Right lobe of liver (tissue), 6 donors: ENCODE measurements at regions not wholly inside any gene's neighbourhood (a gene's known extent, or its start where the extent isn't known, plus 50 kb on each side); places are given as distances from the start of the nearest gene placed in this dataset.

Experiments
- ATAC-seq, 4 donors: fragments of 200-7000 bp; cut with Tn5 transposase; one replicate each; pipeline ENCODE4 v1.9.1; 2020; ENCODE audit warnings: mild to moderate bottlenecking in 4 of 4, moderate library complexity in 4 of 4
- DNase-seq, 3 donors: peaks; one replicate each; pipeline ENCODE4 v3.0.0-alpha.2; 2020
- H3K27ac ChIP-seq, 3 donors: fragments of 200-600 bp; one replicate each; pipeline ENCODE4 v1.8.0; 2022
- H3K27me3 ChIP-seq, 2 donors: fragments of 200-600 bp; one replicate each; pipeline ENCODE4 v1.8.0; 2022
- H3K36me3 ChIP-seq, 4 donors: fragments of 200-600 bp; sonication (generic) in 1 of 4; one replicate each; pipeline versions ENCODE4 v1.5.1 to v1.8.0; 2017 to 2022; ENCODE audit warnings: control low read depth in 1 of 4
- H3K4me1 ChIP-seq, 4 donors: fragments of 200-600 bp; sonication (generic) in 1 of 4; one replicate each; pipeline versions ENCODE4 v1.5.1 to v1.8.0; 2017 to 2022; ENCODE audit warnings: control low read depth in 1 of 4
- H3K4me3 ChIP-seq, 3 donors: fragments of 200-600 bp; one replicate each; pipeline ENCODE4 v1.8.0; 2022
- H3K9me3 ChIP-seq, 4 donors: fragments of 200-600 bp; sonication (generic) in 1 of 4; one replicate each; pipeline versions ENCODE4 v1.5.1 to v1.8.0; 2017 to 2022; ENCODE audit warnings: control low read depth in 1 of 4
- POLR2A ChIP-seq: fragments of 450-650 bp; IDR thresholded peaks from one replicate; pipeline ENCODE4 v1.6.1; 2017; ENCODE audit warnings: antibody characterized with exemption, mild to moderate bottlenecking
- WGBS: methylation state at CpG from one replicate; pipeline ENCODE4 v1.1.6; 2018; ENCODE audit warnings: low coverage, low lambda C conversion rate; ENCODE audit not compliant: insufficient coverage; ENCODE audit errors: missing lambda C conversion rate; 5-methylcytosine and 5-hydroxymethylcytosine counted together
- intact Hi-C, 2 donors: fragments of 100-400 bp; cut with DNase I; formaldehyde crosslinking; loops; one replicate each; pipeline versions ENCODE4 v1.11.2 to v1.14.1; 2022
- TF ChIP-seq, protein P1 (sequence below), 4 donors: fragments of 200-600 bp in 3 of 4; fragments of 450-650 bp in 1 of 4; IDR thresholded peaks; one replicate each; pipeline versions ENCODE4 v1.5.1 to v1.8.0; 2016 to 2022; ENCODE audit warnings: antibody characterized with exemption in 4 of 4, mild to moderate bottlenecking in 2 of 4
- donor health status: DM: no; HTN: yes; CAD: no.
- donor health status: DM: no; HTN: no; CAD: no.
- donor health status: DM: no; HTN: no; CAD: no.
- donor health status: DM: no; HTN: yes; CAD: no.
- donor health status: DM: no; HTN: yes; CAD: no.

DNA sequence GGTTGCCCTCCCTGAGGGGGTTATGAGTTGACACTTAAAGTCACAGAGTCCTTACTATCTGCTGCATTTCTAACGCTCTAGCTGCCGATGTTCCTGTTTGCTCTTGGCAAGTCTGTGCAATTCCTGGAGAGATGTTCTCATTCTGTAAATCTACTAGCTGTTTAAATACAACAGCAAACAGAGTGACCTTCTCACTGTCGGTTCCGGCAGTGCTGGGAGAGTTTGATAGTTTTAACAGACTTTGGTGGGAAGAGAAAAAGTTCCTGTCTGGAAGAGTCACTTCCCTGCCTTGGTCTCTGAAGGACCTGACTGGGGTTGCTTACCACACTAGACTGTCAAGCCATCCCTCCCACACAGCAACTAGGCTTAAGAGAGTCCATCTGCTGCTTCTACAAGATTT is 63.3 kb upstream of the ELMO1 start:
- intact Hi-C loops = loop anchor here in 1 of 2 donors (10.0 kb wide), 1 partner anchor 227 kb away; no protein-coding TSS in a partner anchor
- WGBS = 28% methylated on average over 4 of the region's 4 CpGs

DNA sequence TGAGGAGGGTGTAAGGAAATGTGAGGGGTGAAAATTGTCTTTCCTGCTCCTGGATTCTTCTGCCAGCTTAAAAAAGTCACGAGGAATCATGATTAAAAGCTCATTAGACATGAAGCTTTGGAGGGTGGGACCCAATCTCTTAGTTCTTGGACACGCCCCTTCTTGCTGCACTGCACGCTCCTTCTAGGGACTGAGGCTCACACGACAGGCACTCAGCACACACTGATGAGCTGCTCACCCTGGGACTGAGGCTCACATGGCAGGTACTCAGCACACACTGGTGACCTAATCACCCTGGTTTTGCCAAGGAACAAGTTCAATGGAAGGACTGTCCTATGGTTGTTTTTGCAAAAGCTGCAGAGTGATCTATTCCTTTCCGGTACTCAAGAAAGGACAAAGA is 65.8 kb upstream of the ELMO1 start:
- ATAC-seq = no peak
- 56% methylated on average over 3 of the region's 5 CpGs for WGBS
- Histone ChIP-seq H3K4me3 (no peak overlapping the region), H3K9me3 (no peaks in the 10 kb centered on the region), H3K27ac (no peak overlapping the region), H3K27me3 (no peaks in the 10 kb centered on the region), H3K4me1 (no peaks in the 10 kb centered on the region), H3K36me3 (no peaks in the 10 kb centered on the region)
- no peak for TF ChIP-seq POLR2A
- TF ChIP-seq, protein P1, sequence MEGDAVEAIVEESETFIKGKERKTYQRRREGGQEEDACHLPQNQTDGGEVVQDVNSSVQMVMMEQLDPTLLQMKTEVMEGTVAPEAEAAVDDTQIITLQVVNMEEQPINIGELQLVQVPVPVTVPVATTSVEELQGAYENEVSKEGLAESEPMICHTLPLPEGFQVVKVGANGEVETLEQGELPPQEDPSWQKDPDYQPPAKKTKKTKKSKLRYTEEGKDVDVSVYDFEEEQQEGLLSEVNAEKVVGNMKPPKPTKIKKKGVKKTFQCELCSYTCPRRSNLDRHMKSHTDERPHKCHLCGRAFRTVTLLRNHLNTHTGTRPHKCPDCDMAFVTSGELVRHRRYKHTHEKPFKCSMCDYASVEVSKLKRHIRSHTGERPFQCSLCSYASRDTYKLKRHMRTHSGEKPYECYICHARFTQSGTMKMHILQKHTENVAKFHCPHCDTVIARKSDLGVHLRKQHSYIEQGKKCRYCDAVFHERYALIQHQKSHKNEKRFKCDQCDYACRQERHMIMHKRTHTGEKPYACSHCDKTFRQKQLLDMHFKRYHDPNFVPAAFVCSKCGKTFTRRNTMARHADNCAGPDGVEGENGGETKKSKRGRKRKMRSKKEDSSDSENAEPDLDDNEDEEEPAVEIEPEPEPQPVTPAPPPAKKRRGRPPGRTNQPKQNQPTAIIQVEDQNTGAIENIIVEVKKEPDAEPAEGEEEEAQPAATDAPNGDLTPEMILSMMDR (IDR thresholded peaks at IDR 0.05) = no peak
- no peak for DNase-seq
- intact Hi-C loops = loop anchor here in 1 of 2 donors (10.0 kb wide), 1 partner anchor 230 kb away; no protein-coding TSS in a partner anchor

More for the DNA sequence above, 63.3 kb upstream of the ELMO1 start:
- DNase-seq (no peak), ATAC-seq (peak in 3 of 4 donors; percentile 17 to 57 (median 49))
- no peak overlapping the region for H3K27ac ChIP-seq
- no peak overlapping the region for H3K4me3 ChIP-seq
- no peaks in the 10 kb centered on the region for H3K9me3 ChIP-seq
- H3K36me3 ChIP-seq = no peaks in the 10 kb centered on the region
- H3K4me1 ChIP-seq = no peaks in the 10 kb centered on the region
- TF ChIP-seq, protein P1 (IDR thresholded peaks at IDR 0.05) = no peak
- TF ChIP-seq POLR2A = no peak
- no peaks in the 10 kb centered on the region for H3K27me3 ChIP-seq

DNA sequence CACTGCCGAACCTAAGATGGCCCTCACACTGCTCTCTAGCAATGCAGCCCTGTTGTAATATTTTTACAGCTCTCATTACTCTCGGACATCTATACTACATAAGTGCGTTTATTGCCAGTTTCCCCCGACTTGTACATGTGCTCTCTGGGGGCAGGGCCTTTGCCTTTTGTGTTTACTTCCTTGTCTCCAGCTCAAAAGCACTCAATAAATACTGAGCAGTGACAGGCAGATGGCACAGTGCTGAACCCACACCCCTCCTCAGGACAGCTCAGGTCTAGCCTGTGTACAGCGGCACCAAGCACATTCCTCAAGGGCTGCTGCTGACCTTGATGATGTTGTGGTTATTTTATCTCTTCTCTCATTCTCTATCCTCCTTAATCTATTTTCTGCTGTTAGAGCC is 68.0 kb upstream of the ELMO1 start:
- no peak for ATAC-seq

DNA sequence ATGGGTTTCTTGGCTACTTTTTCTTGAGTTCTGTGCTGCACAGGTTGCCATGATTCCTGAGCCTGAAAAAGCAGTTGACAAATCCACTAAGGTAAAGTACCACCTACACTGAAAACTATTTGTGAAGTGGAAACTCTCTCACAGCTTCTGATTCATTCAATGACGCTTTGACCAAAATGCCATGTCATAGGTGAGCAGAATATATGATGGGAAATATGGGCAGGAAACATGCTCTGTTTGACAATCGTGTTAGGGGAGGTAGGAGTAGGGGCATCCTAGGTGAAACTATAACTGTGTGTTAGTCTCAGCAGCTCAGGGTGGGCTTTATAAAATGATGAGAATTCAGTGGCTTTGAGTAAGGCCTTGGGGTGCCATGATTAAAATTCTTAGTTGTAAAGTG is 69.6 kb upstream of the ELMO1 start:
- DNase-seq = no peak
- Histone ChIP-seq H3K27ac (no peak overlapping the region), H3K4me3 (no peak overlapping the region), H3K27me3 (no peaks in the 10 kb centered on the region), H3K36me3 (no peaks in the 10 kb centered on the region), H3K9me3 (no peaks in the 10 kb centered on the region), H3K4me1 (no peaks in the 10 kb centered on the region)
- intact Hi-C loops = loop anchor here in 1 of 2 donors (10.0 kb wide), 1 partner anchor 233 kb away; no protein-coding TSS in a partner anchor
- ATAC-seq = no peak
- TF ChIP-seq POLR2A = no peak
- TF ChIP-seq, protein P1 (IDR thresholded peaks at IDR 0.05) = no peak
- 63% methylated on average over 2 of the region's 2 CpGs for WGBS

More for the DNA sequence above, 68.0 kb upstream of the ELMO1 start:
- TF ChIP-seq, protein P1 (IDR thresholded peaks at IDR 0.05) = no peak
- TF ChIP-seq POLR2A = no peak
- Histone ChIP-seq H3K27me3 (no peaks in the 10 kb centered on the region), H3K9me3 (no peaks in the 10 kb centered on the region), H3K4me1 (no peaks in the 10 kb centered on the region), H3K4me3 (no peak overlapping the region), H3K27ac (no peak overlapping the region), H3K36me3 (no peaks in the 10 kb centered on the region)
- intact Hi-C loops = loop anchor here in 1 of 2 donors (10.0 kb wide), 1 partner anchor 232 kb away; no protein-coding TSS in a partner anchor
- 74% methylated on average over 5 of the region's 5 CpGs for WGBS
- no peak for DNase-seq
